Smooth muscle cell (in vitro differentiated cells): ENCODE measurements at regions not wholly inside any gene's neighbourhood (a gene's known extent, or its start where the extent isn't known, plus 50 kb on each side); places are given as distances from the start of the nearest gene placed in this dataset.

ENCODE experiments used
- DNase-seq: peaks from one replicate; lab custom pipeline; 2025; ENCODE audit not compliant: unreplicated experiment; lab: John Stamatoyannopoulos, UW
- H2AFZ ChIP-seq: fragments of 200-600 bp; sonication (generic); 2 replicates; pipeline ENCODE4 v1.6.0; 2016; ENCODE audit warnings: antibody characterized with exemption, low read depth, mild to moderate bottlenecking
- H3F3A ChIP-seq: fragments of 200-600 bp; sonication (generic); 2 replicates; pipeline ENCODE4 v1.6.0; 2017; ENCODE audit warnings: antibody characterized with exemption, low read depth
- H3K27ac ChIP-seq: fragments of 200-600 bp; sonication (generic); 2 replicates; pipeline ENCODE4 v1.5.1; 2016; ENCODE audit warnings: low read depth, mild to moderate bottlenecking
- H3K27me3 ChIP-seq: fragments of 200-600 bp; sonication (generic); 2 replicates; pipeline ENCODE4 v1.6.1; 2016; ENCODE audit warnings: low read depth, mild to moderate bottlenecking
- H3K36me3 ChIP-seq: fragments of 200-600 bp; sonication (generic); 2 replicates; pipeline ENCODE4 v1.5.1; 2016; ENCODE audit warnings: low read depth
- H3K4me1 ChIP-seq: fragments of 200-600 bp; sonication (generic); 2 replicates; pipeline ENCODE4 v1.5.1; 2016; ENCODE audit warnings: low read depth
- H3K4me2 ChIP-seq: fragments of 200-600 bp; sonication (generic); 2 replicates; pipeline ENCODE4 v1.6.0; 2016; ENCODE audit warnings: mild to moderate bottlenecking
- H3K4me3 ChIP-seq: fragments of 200-600 bp; sonication (generic); 2 replicates; pipeline ENCODE4 v1.5.1; 2016; ENCODE audit warnings: mild to moderate bottlenecking
- H3K79me2 ChIP-seq: fragments of 200-600 bp; sonication (generic); 2 replicates; pipeline ENCODE4 v1.6.0; 2016; ENCODE audit warnings: low read depth, mild to moderate bottlenecking
- H3K9ac ChIP-seq: fragments of 200-600 bp; sonication (generic); 2 replicates; pipeline ENCODE4 v1.6.0; 2016; ENCODE audit warnings: low read depth
- H3K9me3 ChIP-seq: fragments of 200-600 bp; sonication (generic); replicated peaks from 2 replicates; pipeline ENCODE4 v1.5.1; 2016; ENCODE audit warnings: low read depth
- H4K20me1 ChIP-seq: fragments of 200-600 bp; sonication (generic); 2 replicates; pipeline ENCODE4 v1.6.0; 2016; ENCODE audit warnings: low read depth
- CTCF ChIP-seq: fragments of 200-600 bp; sonication (generic); IDR thresholded peaks from 2 replicates; pipeline ENCODE4 v1.5.1; 2017; ENCODE audit warnings: borderline replicate concordance, mild to moderate bottlenecking, antibody characterized with exemption; ENCODE audit not compliant: insufficient read depth, poor library complexity, severe bottlenecking
- WGBS: methylation state at CpG from one replicate; pipeline ENCODE4 v1.1.7; 2016; ENCODE audit warnings: low lambda C conversion rate; 5-methylcytosine and 5-hydroxymethylcytosine counted together

- Histone ChIP-seq H3K79me2 (no peaks in the 10 kb centered on the region), H3K4me3 (no peak overlapping the region), H3F3A (no peaks in the 10 kb centered on the region), H3K9me3 (no peaks in the 10 kb centered on the region), H2AFZ (no peak overlapping the region), H4K20me1 (no peaks in the 10 kb centered on the region), H3K9ac (no peak overlapping the region), H3K4me2 (no peak overlapping the region), H3K36me3 (no peaks in the 10 kb centered on the region), H3K4me1 (no peaks in the 10 kb centered on the region), H3K27ac (no peak overlapping the region), H3K27me3 (no peaks in the 10 kb centered on the region)
- no peak for TF ChIP-seq CTCF
- DNase-seq, result no peak
- WGBS, result 91% methylated on average over 7 of the region's 7 CpGs
Measured at GRCh38 chr4:136441629-136442282, 1090.5 kb downstream of the PCDH18 start.

DNA sequence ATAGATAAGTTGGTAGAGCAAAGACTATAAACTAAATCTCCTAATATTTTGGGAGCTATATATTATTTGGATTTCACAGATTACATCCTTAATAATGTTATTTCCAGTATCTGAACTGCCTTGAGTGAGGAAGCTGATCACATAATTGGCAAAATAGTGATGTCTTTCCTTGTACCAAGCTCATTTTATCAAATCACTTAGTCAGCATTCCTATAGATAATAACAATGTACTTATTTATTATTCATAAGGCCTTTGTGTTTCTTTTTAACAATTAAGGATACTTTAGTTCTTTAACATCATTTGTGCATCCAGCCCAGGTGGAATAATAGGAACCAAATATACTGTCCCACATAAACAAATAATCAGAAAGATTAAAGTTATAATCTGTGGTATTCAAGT lies 1093.6 kb downstream of the PCDH18 start:
- no peak for DNase-seq
- no peak overlapping the region for H2AFZ ChIP-seq
- H3K9me3 ChIP-seq, result no peaks in the 10 kb centered on the region
- TF ChIP-seq CTCF, result no peak
- no peaks in the 10 kb centered on the region for H3K27me3 ChIP-seq
- H3K4me1 ChIP-seq, result peaks cover 5% of the 10 kb centered on the region
- no peak overlapping the region for H3K4me3 ChIP-seq
- H3K27ac ChIP-seq, result no peak overlapping the region
- no peaks in the 10 kb centered on the region for H4K20me1 ChIP-seq
- no peaks in the 10 kb centered on the region for H3K36me3 ChIP-seq
- H3K79me2 ChIP-seq, result no peaks in the 10 kb centered on the region
- no peak overlapping the region for H3K9ac ChIP-seq
- no peak overlapping the region for H3K4me2 ChIP-seq
- no peaks in the 10 kb centered on the region for H3F3A ChIP-seq

DNA sequence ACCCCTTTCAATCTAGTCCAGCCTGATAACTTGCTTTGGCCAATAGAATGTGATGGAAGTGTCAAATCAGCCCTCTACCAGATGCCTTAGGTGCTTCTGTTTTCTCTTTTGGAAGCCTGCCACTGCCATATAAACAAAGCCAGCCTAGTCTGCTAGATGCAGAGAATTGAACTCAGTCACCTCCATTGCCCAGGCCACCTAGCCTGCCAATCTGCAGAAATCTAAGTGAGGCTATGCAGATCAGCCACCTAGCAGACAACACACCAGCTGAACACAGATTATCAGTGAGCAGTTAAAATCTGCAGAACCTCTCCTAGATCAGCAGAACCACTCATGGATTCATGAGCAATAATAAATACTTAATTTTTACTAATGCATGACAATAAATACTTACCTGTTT lies 1108.2 kb downstream of the PCDH18 start:
- no peak overlapping the region for H3K9ac ChIP-seq
- no peaks in the 10 kb centered on the region for H3K27me3 ChIP-seq
- H2AFZ ChIP-seq, result no peak overlapping the region
- H3K4me3 ChIP-seq, result no peak overlapping the region
- H3K79me2 ChIP-seq, result no peaks in the 10 kb centered on the region
- H3K36me3 ChIP-seq, result no peaks in the 10 kb centered on the region
- H3K27ac ChIP-seq, result no peak overlapping the region
- DNase-seq, result no peak
- peaks cover 5% of the 10 kb centered on the region for H3K4me1 ChIP-seq
- no peaks in the 10 kb centered on the region for H4K20me1 ChIP-seq
- H3F3A ChIP-seq, result no peaks in the 10 kb centered on the region
- no peaks in the 10 kb centered on the region for H3K9me3 ChIP-seq
- H3K4me2 ChIP-seq, result no peak overlapping the region
- no peak for TF ChIP-seq CTCF

- H3K36me3 ChIP-seq, result no peaks in the 10 kb centered on the region
- H4K20me1 ChIP-seq, result no peaks in the 10 kb centered on the region
- no peak overlapping the region for H3K4me2 ChIP-seq
- H3K27ac ChIP-seq, result no peak overlapping the region
- no peak for DNase-seq
- H3K9ac ChIP-seq, result no peak overlapping the region
- H3K79me2 ChIP-seq, result no peaks in the 10 kb centered on the region
- no peak for TF ChIP-seq CTCF
- no peak overlapping the region for H3K4me3 ChIP-seq
- no peaks in the 10 kb centered on the region for H3K4me1 ChIP-seq
- no peaks in the 10 kb centered on the region for H3K9me3 ChIP-seq
- no peaks in the 10 kb centered on the region for H3F3A ChIP-seq
- no peaks in the 10 kb centered on the region for H3K27me3 ChIP-seq
- no peak overlapping the region for H2AFZ ChIP-seq
Measured at GRCh38 chr4:136414981-136415380, 1117.3 kb downstream of the PCDH18 start.
